Motor neuron (in vitro differentiated cells): ENCODE measurements at regions not wholly inside any gene's neighbourhood (a gene's known extent, or its start where the extent isn't known, plus 50 kb on each side); places are given as distances from the start of the nearest gene placed in this dataset.

Source experiments
- ATAC-seq, 8 experiments: fragments of 200-7000 bp; cut with Tn5 transposase; replicated peaks in 6 of 8; 2 replicates each; pipeline ENCODE4 v1.8.0; 2021; ENCODE audit warnings: mild to moderate bottlenecking in 8 of 8, moderate library complexity in 8 of 8
- H3K27ac ChIP-seq, 2 donors: fragments of 250-450 bp; sonication (Bioruptor Pico); 2 replicates each; pipeline ENCODE4 v1.9.0; 2021; ENCODE audit warnings: antibody characterized with exemption in 2 of 2, mild to moderate bottlenecking in 2 of 2, moderate library complexity in 1 of 2
- H3K4me1 ChIP-seq, 2 donors: fragments of 250-450 bp; sonication (Bioruptor Pico); replicated peaks in 1 of 2; 2 replicates each; pipeline ENCODE4 v1.6.1; 2021; ENCODE audit warnings: antibody characterized with exemption in 2 of 2, mild to moderate bottlenecking in 2 of 2, moderate library complexity in 1 of 2
- H3K4me3 ChIP-seq, 5 donors: fragments of 250-450 bp; sonication (Bioruptor Pico); 2 replicates each; pipeline ENCODE4 v1.9.0; 2021; ENCODE audit warnings: antibody characterized with exemption in 5 of 5, mild to moderate bottlenecking in 5 of 5, moderate library complexity in 4 of 5
- WGBS, 10 experiments: fragments of 450-650 bp; shearing (Covaris generic); methylation state at CpG; one replicate each; pipeline ENCODE4 v1.0.0; 2022; 5-methylcytosine and 5-hydroxymethylcytosine counted together
- in situ Hi-C, 9 experiments: fragments of 400-800 bp; cut with MboI; loops; one replicate each; pipeline ENCODE4 v1.15.0; 2021; ENCODE audit warnings: low sequenced_read_pairs in 9 of 9, low pct_unique_long_range_greater_than_20kb in 2 of 9; ENCODE audit not compliant: unreplicated experiment in 9 of 9

DNA sequence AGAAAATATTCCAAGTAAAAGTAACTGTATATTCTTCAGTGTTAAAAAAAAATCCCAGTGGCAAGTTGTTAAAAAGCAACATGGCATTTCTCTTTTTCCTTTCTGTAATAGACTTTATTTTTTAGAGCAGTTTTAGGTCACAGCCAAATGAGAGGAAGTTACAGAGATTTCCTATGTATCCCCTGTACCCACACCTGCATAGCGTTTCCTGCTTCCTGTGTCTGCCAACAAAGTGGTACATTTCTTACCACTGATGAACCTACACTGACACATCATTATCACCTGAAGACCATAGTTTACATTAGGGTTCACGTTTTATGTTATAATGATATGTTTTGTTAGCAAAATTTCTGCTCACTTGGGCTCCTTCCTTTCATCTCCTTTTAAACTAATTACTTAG lies 124.7 kb downstream of the GPAT3 start:
- 23 to 100% (median 86%) methylated on average over 2 of the region's 2 CpGs; no CpG with 5 or more reads in 2 of the 10 experiments for WGBS, 10 experiments

DNA sequence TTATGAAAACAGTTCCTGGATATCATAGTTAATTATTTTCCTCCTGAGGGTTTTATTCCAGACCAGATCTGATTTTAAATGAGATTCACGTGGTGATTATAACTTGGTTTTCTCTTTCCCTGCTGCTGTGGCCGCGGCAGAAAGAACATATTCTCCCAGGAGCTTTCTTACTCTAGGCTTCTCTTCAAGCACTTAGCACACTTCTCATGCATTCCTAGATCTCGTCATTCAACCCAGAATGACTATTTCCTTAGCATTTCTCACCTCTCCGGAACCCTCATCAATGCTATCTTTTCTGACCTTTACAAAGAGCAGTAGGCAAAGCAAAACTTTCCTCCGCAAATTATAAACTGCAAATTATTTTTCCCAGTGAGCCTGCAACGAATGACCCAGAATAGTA lies 122.9 kb downstream of the GPAT3 start:
- H3K27ac ChIP-seq, result no peak overlapping the region
- no peaks in the 10 kb centered on the region for H3K4me1 ChIP-seq
- 5 to 100% (median 66%) methylated on average over 1 to 7 of the region's 7 CpGs for WGBS, 10 experiments
- in situ Hi-C loops, result loop anchor here in 5 of 9 experiments (10.0 to 25.0 kb wide), 3 partner anchors 103 to 853 kb away; no protein-coding TSS in a partner anchor
- H3K4me3 ChIP-seq, result no peak overlapping the region
- ATAC-seq, result no peak

More for the DNA sequence above, 124.7 kb downstream of the GPAT3 start:
- no peak for ATAC-seq
- H3K27ac ChIP-seq, result no peak overlapping the region
- in situ Hi-C loops, result loop anchor here in 3 of 9 experiments (25.0 kb wide), 2 partner anchors 102 to 852 kb away; no protein-coding TSS in a partner anchor
- H3K4me3 ChIP-seq, result no peak overlapping the region
- H3K4me1 ChIP-seq, result no peaks in the 10 kb centered on the region

DNA sequence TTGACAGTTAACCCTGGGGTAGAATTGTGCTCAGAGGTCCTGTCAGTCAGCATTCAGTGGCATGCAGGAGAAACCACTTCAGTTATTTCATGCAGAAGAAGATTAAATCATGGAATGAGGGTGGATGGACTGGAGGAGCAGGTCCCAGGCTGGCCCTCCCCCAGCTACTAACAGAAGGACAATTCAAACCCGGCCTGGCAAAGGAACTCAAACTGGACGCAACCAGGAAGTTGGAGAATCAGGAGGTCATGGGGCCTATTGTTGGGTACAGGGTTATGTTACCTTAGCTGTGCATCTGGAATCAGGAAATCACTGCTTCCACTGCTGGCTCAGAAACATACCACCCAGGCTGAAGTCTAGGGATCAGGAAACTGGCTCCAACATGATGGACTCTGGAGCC lies 121.4 kb downstream of the GPAT3 start:
- Histone ChIP-seq H3K4me3 (no peak overlapping the region), H3K27ac (no peak overlapping the region), H3K4me1 (no peaks in the 10 kb centered on the region)
- ATAC-seq, result no peak
- in situ Hi-C loops, result loop anchor here in 5 of 9 experiments (10.0 to 25.0 kb wide), 3 partner anchors 105 to 855 kb away; no protein-coding TSS in a partner anchor
- 20 to 100% (median 47%) methylated on average over 1 to 2 of the region's 2 CpGs; no CpG with 5 or more reads in 3 of the 10 experiments for WGBS, 10 experiments
